NT2/D1 (cell line): ENCODE measurements at regions not wholly inside any gene's neighbourhood (a gene's known extent, or its start where the extent isn't known, plus 50 kb on each side); places are given as distances from the start of the nearest gene placed in this dataset.

Source experiments
- DNase-seq: peaks from one replicate; pipeline ENCODE4 v3.0.0-alpha.2; 2011; ENCODE audit warnings: low read depth, low spot score
- H3K27me3 ChIP-seq: 2 replicates; pipeline ENCODE4 v1.6.0; 2011; ENCODE audit warnings: mild to moderate bottlenecking; ENCODE audit not compliant: insufficient read length, insufficient read depth
- H3K36me3 ChIP-seq: 2 replicates; pipeline ENCODE4 v1.6.1; 2011; ENCODE audit warnings: mild to moderate bottlenecking, low read length, mixed read lengths; ENCODE audit not compliant: insufficient read depth, insufficient read length
- H3K4me1 ChIP-seq: 2 replicates; pipeline ENCODE4 v1.5.1; 2011; ENCODE audit not compliant: insufficient read depth, insufficient read length
- H3K4me3 ChIP-seq: 2 replicates; pipeline ENCODE4 v1.5.1; 2011; ENCODE audit warnings: low read depth; ENCODE audit not compliant: insufficient read length
- H3K9ac ChIP-seq: 2 replicates; pipeline ENCODE4 v1.6.0; 2011; ENCODE audit warnings: low read depth; ENCODE audit not compliant: insufficient read length
- H3K9me3 ChIP-seq: 2 replicates; pipeline ENCODE4 v1.5.1; 2011; ENCODE audit warnings: mild to moderate bottlenecking, low read length; ENCODE audit not compliant: insufficient read depth
- SUZ12 ChIP-seq: IDR thresholded peaks from 2 replicates; pipeline ENCODE4 v1.6.1; 2011; ENCODE audit not compliant: insufficient read length, insufficient read depth; ENCODE audit errors: extremely low read depth
- YY1 ChIP-seq: IDR thresholded peaks from 2 replicates; pipeline ENCODE4 v1.6.1; 2011; ENCODE audit not compliant: insufficient read length, insufficient read depth
- ZNF274 ChIP-seq: IDR thresholded peaks from 2 replicates; pipeline ENCODE4 v1.6.1; 2011; ENCODE audit warnings: mild to moderate bottlenecking, low read depth, low read length

GRCh38 chr7:47085491-47086275 is 496.2 kb downstream of the TNS3 start:
- Histone ChIP-seq H3K27me3 (peaks cover 9% of the 10 kb centered on the region), H3K9ac (no peak overlapping the region), H3K9me3 (no peaks in the 10 kb centered on the region), H3K36me3 (no peaks in the 10 kb centered on the region), H3K4me1 (no peaks in the 10 kb centered on the region), H3K4me3 (no peak overlapping the region)
- no peak for TF ChIP-seq SUZ12
- TF ChIP-seq ZNF274, result no peak
- TF ChIP-seq YY1, result no peak
- DNase-seq, result no peak

- TF ChIP-seq SUZ12 (no peak), ZNF274 (no peak), YY1 (no peak)
- Histone ChIP-seq H3K4me3 (no peak overlapping the region), H3K4me1 (no peaks in the 10 kb centered on the region), H3K9me3 (no peaks in the 10 kb centered on the region), H3K36me3 (no peaks in the 10 kb centered on the region), H3K9ac (no peak overlapping the region), H3K27me3 (peaks cover 9% of the 10 kb centered on the region)
- DNase-seq, result no peak
Measured at GRCh38 chr7:47083476-47084250, 498.2 kb downstream of the TNS3 start.

GRCh38 chr7:47080816-47081215 is 501.1 kb downstream of the TNS3 start:
- DNase-seq, result no peak
- H3K4me3 ChIP-seq, result no peak overlapping the region
- H3K36me3 ChIP-seq, result no peaks in the 10 kb centered on the region
- TF ChIP-seq ZNF274 (no peak), YY1 (no peak)
- H3K9me3 ChIP-seq, result no peaks in the 10 kb centered on the region
- no peak overlapping the region for H3K9ac ChIP-seq
- H3K4me1 ChIP-seq, result no peaks in the 10 kb centered on the region
- no peaks in the 10 kb centered on the region for H3K27me3 ChIP-seq

- H3K4me3 ChIP-seq, result no peak overlapping the region
- no peak overlapping the region for H3K9ac ChIP-seq
- no peak for DNase-seq
- no peaks in the 10 kb centered on the region for H3K4me1 ChIP-seq
- H3K36me3 ChIP-seq, result no peaks in the 10 kb centered on the region
- TF ChIP-seq SUZ12, result no peak
- TF ChIP-seq ZNF274, result no peak
- no peaks in the 10 kb centered on the region for H3K9me3 ChIP-seq
- H3K27me3 ChIP-seq, result no peaks in the 10 kb centered on the region
Measured at GRCh38 chr7:47078241-47078640, 503.7 kb downstream of the TNS3 start.

GRCh38 chr7:47074702-47075153 is 507.2 kb downstream of the TNS3 start:
- no peak for DNase-seq
- H3K36me3 ChIP-seq, result no peaks in the 10 kb centered on the region
- no peaks in the 10 kb centered on the region for H3K27me3 ChIP-seq
- no peak for TF ChIP-seq SUZ12
- TF ChIP-seq ZNF274, result no peak
- TF ChIP-seq YY1, result no peak
- no peak overlapping the region for H3K9ac ChIP-seq
- no peak overlapping the region for H3K4me3 ChIP-seq
- H3K4me1 ChIP-seq, result no peaks in the 10 kb centered on the region
- H3K9me3 ChIP-seq, result no peaks in the 10 kb centered on the region

- Histone ChIP-seq H3K4me1 (no peaks in the 10 kb centered on the region), H3K9ac (no peak overlapping the region), H3K27me3 (no peaks in the 10 kb centered on the region), H3K4me3 (no peak overlapping the region), H3K36me3 (no peaks in the 10 kb centered on the region), H3K9me3 (no peaks in the 10 kb centered on the region)
- DNase-seq, result no peak
- TF ChIP-seq YY1, result no peak
- TF ChIP-seq ZNF274, result no peak
- TF ChIP-seq SUZ12, result no peak
Measured at GRCh38 chr7:47073284-47073683, 508.6 kb downstream of the TNS3 start.

- TF ChIP-seq SUZ12, result no peak
- TF ChIP-seq YY1, result no peak
- TF ChIP-seq ZNF274, result no peak
- H3K9ac ChIP-seq, result no peak overlapping the region
- H3K27me3 ChIP-seq, result no peaks in the 10 kb centered on the region
- H3K4me1 ChIP-seq, result no peaks in the 10 kb centered on the region
- H3K36me3 ChIP-seq, result no peaks in the 10 kb centered on the region
- H3K4me3 ChIP-seq, result no peak overlapping the region
- no peak for DNase-seq
- no peaks in the 10 kb centered on the region for H3K9me3 ChIP-seq
Measured at GRCh38 chr7:47071866-47072265, 510.0 kb downstream of the TNS3 start.
